NCI-H1105 (cell line): ENCODE measurements at regions not wholly inside any gene's neighbourhood (a gene's known extent, or its start where the extent isn't known, plus 50 kb on each side); places are given as distances from the start of the nearest gene placed in this dataset.
"Not testable (repeated sequence)": the region's sequence is repeated elsewhere in the genome, so short reads cannot be mapped to it uniquely, and the experiment has no call there.

Source experiments
- DNase-seq: peaks from one replicate; lab custom pipeline; 2025; lab: John Stamatoyannopoulos, UW

DNA sequence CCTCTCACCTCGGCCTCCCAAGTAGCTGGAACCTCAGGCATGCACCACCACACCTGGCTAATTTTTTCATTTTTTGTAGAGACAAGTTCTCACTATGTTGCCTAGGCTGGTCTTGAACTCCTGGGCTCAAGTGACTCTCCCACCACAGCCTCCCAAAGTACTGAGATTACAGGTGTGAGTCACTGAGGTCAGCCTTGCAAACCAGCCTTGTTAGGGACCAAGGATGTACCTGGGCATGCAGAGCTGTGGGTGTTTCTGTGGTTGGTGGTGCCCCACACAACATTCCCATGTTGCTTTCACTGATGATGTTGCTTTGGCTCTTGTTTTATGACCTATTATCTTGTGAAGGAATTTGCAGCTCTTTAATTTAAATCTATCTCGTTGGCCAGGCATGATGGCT, 54.8 kb downstream of the OTUD1 start:
- no peak for DNase-seq

DNA sequence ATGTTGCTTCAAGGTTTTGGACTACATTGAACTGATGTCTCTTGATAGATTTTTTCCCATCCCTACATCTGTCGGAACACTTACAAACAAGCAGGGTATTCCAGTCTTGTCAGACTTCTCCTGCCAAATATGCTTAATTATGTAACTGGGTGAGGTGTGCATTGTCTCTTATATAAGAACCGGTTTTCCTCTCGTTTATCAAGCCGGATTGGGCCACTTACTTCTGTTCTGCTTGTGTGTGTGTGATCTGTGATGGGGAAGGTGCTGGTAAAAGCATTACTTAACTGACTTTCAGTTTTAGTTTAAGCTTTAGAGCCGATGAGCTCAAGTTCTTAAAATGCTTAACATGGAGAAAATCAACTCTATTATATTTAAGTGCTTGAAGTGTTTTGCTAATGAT, 57.9 kb downstream of the OTUD1 start:
- DNase-seq: no peak

DNA sequence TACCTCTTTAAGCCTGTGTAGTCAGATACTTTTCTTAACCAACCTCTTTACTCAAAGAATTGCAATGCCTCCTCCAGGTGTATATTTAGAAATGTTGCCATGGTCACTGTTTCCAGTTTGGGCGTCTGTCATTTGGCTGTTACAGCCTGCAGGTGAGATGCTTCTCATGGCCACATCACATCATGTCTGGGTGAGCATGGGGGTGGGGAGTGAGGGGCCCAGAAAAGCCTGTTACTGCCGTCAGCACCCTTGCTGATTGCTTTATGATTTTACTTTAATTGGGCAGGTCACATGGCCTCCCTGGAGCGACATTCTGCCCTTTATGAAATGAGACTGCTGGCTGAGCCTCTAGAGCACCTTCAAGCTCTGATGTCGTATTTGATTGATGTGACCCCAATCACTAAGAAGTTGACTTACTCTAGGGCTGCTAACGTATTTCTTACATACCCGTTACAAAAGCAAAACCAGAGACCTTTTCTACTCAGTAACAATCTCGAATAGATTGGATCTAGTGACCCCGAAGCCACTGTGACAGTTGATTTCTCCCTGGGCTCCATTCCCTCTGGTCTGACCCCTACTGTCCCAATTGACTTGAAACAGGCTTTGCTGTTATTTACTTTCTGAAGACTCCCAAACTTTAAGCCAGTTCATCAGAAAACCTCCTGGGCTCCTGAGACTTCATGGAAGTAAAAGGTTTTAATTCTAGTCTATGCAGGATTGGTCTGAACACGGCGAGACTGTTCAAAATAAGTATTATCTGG, 60.7 kb downstream of the OTUD1 start:
- DNase-seq: no peak

DNA sequence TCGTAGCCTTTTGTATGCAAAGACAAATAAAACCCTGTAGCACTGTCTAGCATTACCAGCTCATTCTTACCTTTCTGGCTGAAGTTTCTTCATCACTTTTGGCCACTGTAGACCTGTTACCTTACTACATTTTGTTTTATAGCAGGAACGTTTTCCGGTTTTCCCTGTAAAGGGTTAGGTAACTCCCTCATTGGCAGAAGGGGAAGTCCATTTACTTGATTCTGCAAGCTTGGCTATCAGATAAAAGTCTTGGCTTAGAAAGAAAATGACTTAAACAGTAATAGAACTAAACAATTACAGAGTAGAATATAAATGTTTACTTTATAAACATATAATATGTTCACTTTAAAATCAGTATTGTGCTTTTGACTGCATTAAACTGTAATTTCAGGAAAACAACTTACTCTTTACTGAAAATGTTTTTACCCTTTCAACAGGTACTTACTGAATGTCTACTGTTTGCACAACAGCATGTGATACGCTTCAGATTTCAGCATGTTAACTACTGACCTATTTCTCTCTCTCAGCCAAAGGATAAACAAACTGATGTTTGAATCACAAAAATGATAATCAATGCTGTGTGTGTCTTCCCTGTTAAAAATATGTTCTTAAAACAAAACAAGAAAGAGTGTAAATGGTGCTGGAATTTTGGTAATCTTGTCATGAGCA, 67.1 kb downstream of the OTUD1 start:
- no peak for DNase-seq

DNA sequence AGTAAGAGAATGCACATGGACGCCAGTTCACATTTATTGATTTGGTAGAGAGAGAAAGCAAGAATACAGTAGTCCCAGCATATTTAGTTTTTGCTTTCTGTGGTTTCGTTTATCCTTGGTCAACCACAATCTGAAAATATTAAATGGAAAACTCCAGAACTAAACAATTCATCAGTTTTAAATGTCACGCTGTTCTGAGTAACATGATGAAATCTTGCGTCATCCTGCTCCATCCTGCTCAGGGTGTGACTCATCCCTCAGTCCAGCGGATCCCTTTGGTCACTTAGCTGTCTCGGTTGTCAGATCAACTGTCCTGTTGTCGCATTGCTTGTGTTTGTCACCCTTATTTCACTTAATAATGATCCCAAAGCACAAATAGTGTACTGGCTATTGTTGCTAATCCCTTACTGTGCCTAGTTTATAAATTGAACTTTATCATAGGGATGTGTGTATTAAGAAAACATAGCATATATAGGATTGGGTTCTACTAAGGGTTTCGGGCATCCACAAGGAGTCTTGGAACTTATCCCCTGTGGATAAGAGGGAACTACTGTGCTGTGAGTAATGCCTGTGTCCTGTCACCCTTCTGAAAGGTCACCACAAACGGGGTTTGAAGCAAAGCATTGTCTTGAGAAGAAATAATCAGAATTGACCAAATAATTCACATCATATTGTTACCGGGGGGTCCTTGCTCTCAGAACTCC, 73.6 kb downstream of the OTUD1 start:
- no peak for DNase-seq

DNA sequence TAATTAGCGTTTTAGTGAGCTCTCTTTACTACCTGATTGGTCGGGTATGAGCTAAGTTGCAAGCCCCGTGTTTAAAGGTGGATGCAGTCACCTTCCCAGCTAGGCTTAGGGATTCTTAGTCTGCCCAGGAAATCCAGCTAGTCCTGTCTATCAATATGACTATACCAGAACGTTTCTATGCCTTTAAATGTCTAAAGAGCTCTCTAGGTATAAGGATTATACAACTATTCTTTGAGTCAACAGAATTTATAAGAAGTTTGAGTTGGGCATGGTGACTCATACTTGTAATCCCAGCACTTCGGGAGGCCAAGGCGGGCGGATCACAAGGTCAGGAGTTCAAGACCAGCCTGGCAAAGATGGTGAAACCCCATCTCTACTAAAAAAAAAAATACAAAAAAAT, 74.7 kb downstream of the OTUD1 start:
- not testable (repeated sequence) for DNase-seq

DNA sequence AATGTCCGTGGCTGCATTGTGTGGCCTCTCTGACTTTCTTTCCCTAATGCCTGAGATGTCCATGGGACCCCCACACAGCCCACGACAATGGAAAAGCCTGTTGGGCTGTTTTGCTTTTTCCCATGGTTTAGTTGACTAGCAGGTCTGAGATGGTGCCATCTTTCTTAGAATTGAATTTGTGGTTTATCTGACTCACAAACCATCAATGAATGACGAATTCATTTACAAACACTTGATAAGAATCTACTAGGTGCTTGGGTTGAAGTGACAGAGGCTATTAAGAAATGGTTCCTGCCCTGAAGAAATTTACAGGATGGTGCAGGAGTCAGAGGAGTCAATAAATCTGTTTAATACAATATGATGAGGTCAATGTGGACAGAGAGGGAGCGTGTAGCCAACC, 75.4 kb downstream of the OTUD1 start:
- no peak for DNase-seq

DNA sequence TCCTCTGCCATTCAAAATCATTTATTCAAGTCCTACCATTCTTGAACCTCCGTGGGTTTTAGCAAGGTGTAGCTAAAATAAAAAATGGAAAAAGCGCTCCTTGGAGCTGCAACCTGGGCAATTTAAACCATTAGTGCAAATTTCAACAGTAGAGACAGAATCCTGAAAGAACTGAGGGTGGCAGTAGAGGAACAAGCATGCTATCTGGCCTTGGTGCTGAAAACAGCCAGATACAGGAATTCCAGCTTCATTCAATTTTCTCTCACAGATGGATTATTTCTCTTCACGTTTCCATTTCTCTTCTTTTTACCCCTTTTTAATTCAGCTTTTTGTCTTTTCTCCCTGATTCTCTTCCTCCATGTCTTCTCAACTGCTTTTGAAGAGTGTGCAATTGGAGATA, 77.7 kb downstream of the OTUD1 start:
- no peak for DNase-seq

DNA sequence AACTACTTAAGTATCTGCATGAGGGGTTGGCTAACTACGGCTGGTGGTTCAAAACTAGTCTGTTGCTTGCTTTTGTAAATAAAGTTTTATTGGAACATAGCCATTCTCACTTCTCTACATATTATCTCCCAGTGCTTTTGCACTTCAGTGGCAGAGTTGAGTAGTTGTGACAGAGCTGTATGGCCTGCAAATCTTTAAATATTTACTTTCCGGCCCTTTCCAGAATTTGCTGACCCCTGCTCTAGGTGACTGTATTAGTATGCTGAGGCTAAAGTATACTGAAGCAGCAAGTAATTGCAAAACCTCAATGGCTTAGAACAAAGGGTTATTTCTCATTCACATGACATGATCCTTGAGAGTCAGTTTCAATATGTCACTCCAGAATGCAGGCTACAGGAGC, 78.3 kb downstream of the OTUD1 start:
- no peak for DNase-seq

DNA sequence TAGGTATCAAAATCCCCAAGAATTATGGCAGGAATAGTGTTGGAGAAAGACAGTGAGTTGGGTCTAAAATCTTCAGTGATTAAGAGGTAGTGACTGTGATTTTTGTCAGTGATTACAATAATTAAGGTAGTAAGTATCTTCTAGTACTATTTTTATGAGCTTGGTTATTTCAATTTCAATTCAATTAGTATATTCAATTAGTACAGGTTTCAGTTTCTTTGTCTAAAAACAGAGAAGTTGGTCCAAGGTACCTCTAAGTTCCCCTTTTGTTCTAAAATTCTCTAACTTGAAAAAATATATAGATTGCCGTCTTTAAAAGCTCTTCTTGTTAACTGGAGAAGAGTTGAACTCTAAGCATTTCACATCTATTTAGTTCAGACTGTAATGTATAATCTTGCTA, 82.9 kb downstream of the OTUD1 start:
- DNase-seq: no peak

DNA sequence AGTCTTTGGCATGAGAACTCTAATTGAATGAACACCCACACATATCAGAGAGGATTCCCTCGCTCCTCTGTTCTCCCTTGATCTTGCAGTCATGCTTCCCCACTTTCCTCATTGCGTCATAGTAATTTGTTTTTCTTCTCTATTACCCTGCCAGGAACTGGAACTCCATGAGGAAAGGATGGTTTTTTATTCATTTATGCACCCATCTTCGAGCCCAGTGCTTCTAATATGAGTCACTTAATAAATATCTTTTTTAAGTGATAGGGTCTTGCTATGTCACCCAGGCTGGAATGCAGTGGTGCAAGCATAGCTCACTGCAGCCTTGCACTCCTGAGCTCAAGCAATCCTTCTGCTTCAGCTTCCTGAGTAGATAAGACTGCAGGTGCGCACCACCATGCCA, 83.5 kb downstream of the OTUD1 start:
- DNase-seq: no peak

DNA sequence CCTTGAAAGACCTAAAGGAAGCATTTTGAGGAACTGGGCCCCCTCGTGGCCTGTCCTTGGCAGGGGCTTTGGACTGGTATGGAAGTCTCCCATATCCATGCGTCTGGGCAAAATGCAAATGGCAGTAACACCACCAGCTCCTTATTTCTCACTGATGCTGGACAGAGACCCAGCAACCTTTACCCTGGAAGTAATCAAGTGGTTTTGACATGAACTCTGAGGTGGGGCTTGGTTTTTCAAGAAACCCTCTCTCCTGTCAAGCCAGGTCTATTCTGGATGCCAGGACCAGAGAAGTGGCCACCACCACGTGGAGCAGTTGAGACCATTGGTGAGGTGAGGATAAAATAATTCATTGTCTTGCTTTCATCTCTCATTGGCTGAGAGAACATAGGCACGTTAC, 84.4 kb downstream of the OTUD1 start:
- DNase-seq: no peak

DNA sequence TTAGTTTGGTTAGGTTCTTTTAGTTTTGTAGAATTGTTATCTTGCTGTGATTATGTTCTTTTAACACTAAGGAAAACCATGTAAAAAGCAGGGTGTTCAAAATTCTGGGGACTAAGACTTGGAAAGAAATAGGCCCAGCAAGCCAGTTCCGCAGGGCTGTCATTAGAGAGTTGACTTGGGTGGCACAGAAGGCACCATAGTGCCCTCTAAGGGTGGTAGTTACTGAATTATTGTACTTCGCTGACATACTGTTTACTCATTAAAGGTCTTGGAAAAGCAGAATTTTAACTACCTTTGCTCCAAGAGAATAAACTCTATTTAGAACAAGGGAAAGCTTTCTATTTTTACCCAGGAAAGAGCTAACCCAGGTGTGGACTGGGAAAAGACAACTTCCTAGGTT, 86.5 kb downstream of the OTUD1 start:
- DNase-seq: no peak

DNA sequence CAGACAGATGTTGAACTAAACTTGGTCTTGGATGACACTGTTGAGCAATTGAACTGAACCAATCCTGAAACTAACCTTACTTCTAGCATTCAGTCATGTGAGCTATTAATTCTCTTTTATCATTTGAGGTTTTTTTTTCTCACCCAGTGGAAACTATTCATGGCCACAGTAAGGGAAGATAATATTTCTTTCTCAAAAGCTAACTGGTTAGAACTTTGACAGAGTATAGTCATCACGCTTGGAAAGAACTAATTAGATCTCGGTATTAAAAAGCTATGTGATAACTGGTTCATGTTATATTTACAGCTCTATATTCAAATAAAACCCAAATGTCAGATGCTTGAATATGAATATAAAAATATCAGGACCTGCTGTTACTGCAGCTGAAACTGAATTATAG, 89.5 kb downstream of the OTUD1 start:
- DNase-seq: no peak

DNA sequence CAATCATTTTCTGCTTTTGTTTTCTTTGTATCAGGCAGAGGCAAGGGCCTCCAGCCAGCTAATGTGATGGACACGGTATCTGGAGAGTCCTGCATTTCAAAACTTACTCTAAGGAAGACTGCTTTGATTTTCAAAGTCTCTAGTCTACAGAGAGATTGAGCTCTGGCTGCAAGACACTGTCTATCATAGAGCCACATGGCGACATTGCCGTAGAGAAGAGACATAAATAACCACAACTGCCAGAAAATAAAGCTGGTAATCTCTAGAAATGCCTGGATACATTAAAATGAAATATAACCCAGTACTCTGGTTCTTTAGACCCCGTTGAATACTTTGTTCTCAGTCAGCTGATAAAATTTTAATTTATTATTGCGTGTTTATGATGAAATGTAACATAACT, 90.8 kb downstream of the OTUD1 start:
- no peak for DNase-seq

DNA sequence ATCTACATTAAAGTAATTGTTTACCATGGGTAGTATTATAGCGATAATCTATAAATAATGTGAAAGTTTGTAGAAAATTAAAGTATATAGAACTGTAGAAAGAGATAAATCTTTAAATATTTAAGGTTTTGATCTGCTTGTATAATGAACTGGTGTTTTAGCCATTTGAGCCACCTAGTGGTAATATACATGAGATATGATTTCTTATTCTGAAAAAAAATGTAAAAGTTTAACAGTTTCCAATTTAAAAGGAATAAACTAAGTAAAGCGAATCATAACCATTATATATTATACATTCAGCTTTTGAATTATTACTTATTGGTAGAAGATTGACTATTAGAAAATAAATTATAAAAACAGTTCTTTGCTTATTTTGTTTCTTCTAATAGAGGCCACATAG, 91.2 kb downstream of the OTUD1 start:
- DNase-seq: no peak

DNA sequence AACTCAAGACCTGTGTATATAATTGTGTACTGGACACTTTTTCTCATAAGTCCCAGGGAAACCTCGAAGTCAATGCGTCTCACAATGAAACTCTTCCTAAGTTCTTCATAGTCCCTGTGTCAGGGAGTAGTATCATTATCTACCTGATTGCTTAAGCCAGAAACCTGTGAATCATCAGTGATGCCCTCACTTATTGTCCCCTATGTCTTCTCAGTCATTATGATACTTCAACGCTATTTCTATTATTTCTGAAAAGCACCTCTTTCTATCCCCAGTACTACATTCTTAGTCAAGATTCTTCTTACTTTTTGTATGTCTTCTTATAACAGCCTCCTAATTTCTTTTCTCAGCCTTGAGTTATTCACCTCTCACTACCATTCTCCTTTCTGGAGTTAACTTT, 94.3 kb downstream of the OTUD1 start:
- DNase-seq: no peak

DNA sequence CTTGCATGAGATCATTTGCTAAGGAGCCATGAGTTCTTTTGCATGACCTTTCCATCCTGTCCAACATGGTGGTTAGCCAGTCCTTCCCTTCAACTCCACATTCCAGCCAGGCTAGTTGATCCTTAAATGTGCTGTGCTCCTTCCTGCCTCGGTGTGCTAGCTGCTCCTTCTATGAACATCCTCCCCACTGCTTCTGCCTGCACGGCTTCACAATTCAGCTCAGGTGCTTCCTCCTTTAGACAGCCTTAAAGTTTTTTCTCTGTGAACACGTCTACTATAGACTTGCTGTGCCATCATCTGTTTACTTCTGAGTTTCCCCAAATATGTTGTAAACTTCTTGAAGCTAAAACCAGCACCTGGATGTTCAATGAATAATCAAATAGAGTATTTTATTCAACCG, 95.5 kb downstream of the OTUD1 start:
- no peak for DNase-seq

DNA sequence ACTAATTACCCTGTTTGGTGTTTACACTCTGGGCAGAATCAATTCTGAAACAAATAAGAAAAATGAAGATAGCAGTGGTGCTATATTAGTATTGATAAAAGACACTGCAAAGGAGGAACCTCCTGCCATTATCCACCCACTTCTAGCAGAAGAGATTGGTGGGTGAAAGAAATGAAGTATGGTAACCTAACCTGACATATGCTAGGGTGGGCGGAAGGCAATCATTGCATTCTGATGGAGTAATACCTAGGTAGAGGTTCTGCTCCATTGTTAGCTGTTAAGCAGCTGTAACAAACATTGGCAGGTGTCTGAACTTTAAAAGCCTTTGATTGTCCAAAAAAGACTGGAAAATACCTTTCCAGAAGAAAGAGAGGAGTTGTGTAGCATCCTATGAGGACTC, 95.9 kb downstream of the OTUD1 start:
- DNase-seq: no peak

DNA sequence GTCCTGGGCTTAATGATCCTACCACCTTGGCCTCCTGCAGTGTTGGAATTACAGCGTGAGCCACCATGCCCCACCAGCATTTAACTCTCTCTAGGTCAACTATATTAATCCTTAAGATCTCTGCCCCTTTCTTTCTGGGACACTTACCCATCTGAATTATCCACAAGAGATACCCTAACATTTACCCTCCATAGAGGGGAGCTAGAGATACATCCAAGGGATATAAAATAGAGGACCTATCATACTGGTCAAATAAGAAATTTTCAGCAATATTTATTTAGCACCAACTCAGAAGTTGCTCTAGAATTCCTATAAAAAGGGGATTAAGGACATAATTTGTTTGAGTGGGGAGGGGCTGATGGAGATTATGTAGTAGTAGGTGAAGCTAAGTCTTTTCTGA, 96.5 kb downstream of the OTUD1 start:
- no peak for DNase-seq

DNA sequence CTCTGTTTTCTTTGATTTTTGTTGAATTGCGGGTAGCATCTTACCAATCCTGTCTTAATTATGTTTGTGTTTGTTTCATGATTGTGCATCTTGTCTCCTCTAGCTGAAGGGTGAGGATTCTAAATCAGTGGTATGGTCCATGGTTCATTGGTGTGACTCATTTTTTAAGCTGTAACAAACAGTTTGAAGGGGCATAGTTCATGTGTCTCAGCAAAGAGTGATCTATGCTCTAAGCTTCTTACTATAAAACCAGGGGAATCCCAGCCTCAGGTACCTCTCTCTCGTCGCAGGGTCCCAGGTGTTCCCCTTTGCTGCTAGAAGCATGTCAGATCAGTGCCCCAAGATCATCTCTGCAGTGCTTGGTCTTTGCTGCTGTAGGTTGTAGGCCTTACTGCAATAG, 100.1 kb downstream of the OTUD1 start:
- no peak for DNase-seq

DNA sequence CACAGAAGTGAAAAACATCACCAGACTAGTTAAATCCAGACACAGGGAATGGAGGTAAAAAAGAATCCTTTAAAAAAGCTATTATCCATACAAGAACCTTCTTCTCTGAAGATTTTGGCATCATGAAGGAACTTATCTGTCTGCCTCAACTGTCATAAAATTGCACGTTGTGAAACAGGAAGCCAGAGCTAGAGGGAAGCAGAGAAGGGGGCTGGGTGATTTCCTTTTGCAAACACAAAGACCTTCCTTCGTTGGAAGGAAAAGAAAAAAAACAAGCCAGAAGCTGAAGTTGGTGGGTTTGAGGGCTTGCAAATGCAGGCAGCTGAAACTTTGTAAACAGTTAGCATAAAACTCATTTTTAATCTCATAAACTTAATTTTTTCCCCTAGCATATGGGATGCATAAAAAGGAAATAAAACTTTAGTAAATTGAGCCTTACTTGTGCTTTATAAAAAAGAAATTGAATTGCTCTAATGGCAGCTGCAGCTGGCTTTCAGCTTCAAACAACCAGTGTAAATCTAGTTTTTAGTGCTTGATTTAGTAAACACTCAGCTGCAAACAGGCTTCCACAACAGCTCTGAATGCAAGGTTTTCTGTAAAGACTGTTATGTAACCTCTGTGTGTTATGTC, 101.6 kb downstream of the OTUD1 start:
- DNase-seq: no peak
